KMS-11 (cell line): ENCODE measurements at regions not wholly inside any gene's neighbourhood (a gene's known extent, or its start where the extent isn't known, plus 50 kb on each side); places are given as distances from the start of the nearest gene placed in this dataset.

Experiments used
- H2AFZ ChIP-seq: fragments of 200-600 bp; sonication (generic); 2 replicates; pipeline ENCODE4 v1.6.1; 2016; ENCODE audit warnings: antibody characterized with exemption, mixed run types, low read depth
- H3K27ac ChIP-seq: fragments of 200-600 bp; sonication (generic); 2 replicates; pipeline ENCODE4 v1.6.1; 2016; ENCODE audit warnings: mild to moderate bottlenecking, mixed run types
- H3K27me3 ChIP-seq: fragments of 200-600 bp; sonication (generic); 2 replicates; pipeline ENCODE4 v1.6.1; 2017; ENCODE audit warnings: mild to moderate bottlenecking, low read depth, mixed run types, moderate library complexity; ENCODE audit not compliant: insufficient read depth
- H3K36me3 ChIP-seq: fragments of 200-600 bp; sonication (generic); 2 replicates; pipeline ENCODE4 v1.6.1; 2017; ENCODE audit warnings: mild to moderate bottlenecking, mixed run types; ENCODE audit not compliant: insufficient read depth
- H3K4me1 ChIP-seq: fragments of 200-600 bp; sonication (generic); 2 replicates; pipeline ENCODE4 v1.6.1; 2016; ENCODE audit warnings: mild to moderate bottlenecking, low read depth, mixed run types; ENCODE audit not compliant: poor library complexity, severe bottlenecking
- H3K4me2 ChIP-seq: fragments of 200-600 bp; sonication (generic); 2 replicates; pipeline ENCODE4 v1.7.0; 2016; ENCODE audit warnings: mild to moderate bottlenecking, mixed run types
- H3K4me3 ChIP-seq: fragments of 200-600 bp; sonication (generic); IDR thresholded peaks from 2 replicates; pipeline ENCODE4 v1.6.1; 2017; ENCODE audit warnings: low read depth, low read length, mixed read lengths; ENCODE audit not compliant: insufficient read depth
- H3K79me2 ChIP-seq: fragments of 200-600 bp; sonication (generic); 2 replicates; pipeline ENCODE4 v1.6.1; 2016; ENCODE audit warnings: low read depth, mixed run types; ENCODE audit not compliant: insufficient read depth
- H3K9ac ChIP-seq: fragments of 200-600 bp; sonication (generic); 2 replicates; pipeline ENCODE4 v1.6.1; 2016; ENCODE audit warnings: mild to moderate bottlenecking, mixed run types
- H4K20me1 ChIP-seq: fragments of 200-600 bp; sonication (generic); 2 replicates; pipeline ENCODE4 v1.6.1; 2016; ENCODE audit warnings: mild to moderate bottlenecking, mixed run types; ENCODE audit not compliant: insufficient read depth
- TF ChIP-seq, protein P1 (sequence below): fragments of 200-600 bp; sonication (generic); conservative IDR thresholded peaks from 2 replicates; pipeline ENCODE4 v1.6.1; 2017; ENCODE audit warnings: low read depth, mild to moderate bottlenecking, antibody characterized with exemption, low read length, moderate library complexity, mixed read lengths

DNA sequence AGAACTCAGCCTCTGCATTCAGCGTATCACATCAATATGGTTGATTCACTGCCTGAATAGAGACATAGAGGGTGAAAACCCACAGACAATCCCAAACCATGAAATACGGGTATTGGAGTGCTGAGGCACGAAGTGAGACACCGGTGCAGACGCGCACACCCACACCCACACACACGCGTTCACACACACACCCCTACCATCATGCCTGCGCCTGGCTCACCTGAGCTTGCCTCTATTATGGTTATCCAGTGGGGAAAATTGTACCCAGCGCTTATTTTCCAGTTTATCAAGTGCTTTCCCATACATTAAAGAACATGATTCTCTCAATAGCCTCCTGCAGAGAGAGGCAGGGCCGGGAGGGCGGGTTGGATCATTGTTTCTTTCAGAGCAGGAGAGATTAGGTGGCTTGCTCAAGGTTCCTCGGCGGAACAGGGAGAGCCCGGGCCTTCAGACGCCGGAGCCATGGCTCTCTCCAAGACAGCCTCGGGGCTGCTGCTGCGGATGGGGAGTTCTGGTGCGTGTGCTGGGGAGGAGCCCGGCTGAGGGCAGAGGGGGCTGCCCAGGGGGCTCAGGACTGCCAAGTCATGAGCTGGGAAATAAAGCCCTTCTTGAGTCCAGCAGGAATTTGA lies 78.9 kb upstream of the THY1 start:
- Histone ChIP-seq H3K4me2 (no peak overlapping the region), H4K20me1 (no peaks in the 10 kb centered on the region), H3K4me3 (no peak overlapping the region), H3K27me3 (no peaks in the 10 kb centered on the region), H3K27ac (no peak overlapping the region), H3K9ac (no peak overlapping the region), H3K79me2 (no peaks in the 10 kb centered on the region), H3K36me3 (no peaks in the 10 kb centered on the region), H2AFZ (no peak overlapping the region), H3K4me1 (no peaks in the 10 kb centered on the region)
- TF ChIP-seq, protein P1, sequence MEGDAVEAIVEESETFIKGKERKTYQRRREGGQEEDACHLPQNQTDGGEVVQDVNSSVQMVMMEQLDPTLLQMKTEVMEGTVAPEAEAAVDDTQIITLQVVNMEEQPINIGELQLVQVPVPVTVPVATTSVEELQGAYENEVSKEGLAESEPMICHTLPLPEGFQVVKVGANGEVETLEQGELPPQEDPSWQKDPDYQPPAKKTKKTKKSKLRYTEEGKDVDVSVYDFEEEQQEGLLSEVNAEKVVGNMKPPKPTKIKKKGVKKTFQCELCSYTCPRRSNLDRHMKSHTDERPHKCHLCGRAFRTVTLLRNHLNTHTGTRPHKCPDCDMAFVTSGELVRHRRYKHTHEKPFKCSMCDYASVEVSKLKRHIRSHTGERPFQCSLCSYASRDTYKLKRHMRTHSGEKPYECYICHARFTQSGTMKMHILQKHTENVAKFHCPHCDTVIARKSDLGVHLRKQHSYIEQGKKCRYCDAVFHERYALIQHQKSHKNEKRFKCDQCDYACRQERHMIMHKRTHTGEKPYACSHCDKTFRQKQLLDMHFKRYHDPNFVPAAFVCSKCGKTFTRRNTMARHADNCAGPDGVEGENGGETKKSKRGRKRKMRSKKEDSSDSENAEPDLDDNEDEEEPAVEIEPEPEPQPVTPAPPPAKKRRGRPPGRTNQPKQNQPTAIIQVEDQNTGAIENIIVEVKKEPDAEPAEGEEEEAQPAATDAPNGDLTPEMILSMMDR = no peak

DNA sequence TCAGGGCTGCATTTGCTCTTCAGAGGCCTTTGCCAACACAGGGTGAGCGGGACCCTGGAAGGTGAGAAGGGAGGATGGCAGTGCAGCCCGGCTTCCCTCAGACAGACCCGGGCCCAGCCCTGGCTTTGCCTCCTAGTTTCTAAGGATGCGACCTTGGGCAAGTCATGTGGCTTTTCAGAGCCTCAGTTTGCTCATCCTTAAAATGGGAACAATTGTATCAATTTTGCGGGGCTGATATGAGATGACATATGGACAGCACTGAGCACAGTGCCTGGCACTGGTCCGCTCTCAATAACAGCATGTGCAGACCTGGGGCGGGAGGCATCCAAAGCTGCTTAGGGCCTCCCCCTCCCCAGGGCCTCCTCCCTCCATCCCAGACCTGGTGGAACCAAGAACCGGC lies 74.7 kb upstream of the THY1 start:
- no peaks in the 10 kb centered on the region for H3K4me1 ChIP-seq
- H3K36me3 ChIP-seq = no peaks in the 10 kb centered on the region
- no peak overlapping the region for H3K27ac ChIP-seq
- no peak overlapping the region for H3K9ac ChIP-seq
- no peaks in the 10 kb centered on the region for H4K20me1 ChIP-seq
- TF ChIP-seq, protein P1 = no peak
- no peak overlapping the region for H2AFZ ChIP-seq
- H3K27me3 ChIP-seq = no peaks in the 10 kb centered on the region
- H3K79me2 ChIP-seq = no peaks in the 10 kb centered on the region
- no peak overlapping the region for H3K4me3 ChIP-seq
- H3K4me2 ChIP-seq = no peak overlapping the region

DNA sequence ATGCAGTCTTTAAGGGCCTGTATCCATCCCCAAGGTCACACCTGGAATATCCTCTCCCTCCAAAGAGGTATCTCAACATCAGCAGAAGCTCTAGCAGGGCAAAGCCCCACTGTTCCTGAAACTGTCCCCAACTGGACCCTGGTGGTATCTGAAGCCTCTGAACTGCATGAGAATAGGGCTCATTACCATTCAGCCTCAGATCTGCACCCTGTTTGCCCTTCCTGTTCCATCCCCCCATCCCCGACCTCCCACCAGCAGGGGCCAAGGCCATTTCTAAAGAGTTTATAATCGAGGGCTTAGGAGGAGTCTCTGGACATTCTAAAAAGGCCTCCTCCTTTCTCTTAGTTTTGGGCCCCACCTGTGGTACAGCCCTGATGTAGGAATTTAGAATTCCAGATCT lies 74.0 kb upstream of the THY1 start:
- H4K20me1 ChIP-seq = no peaks in the 10 kb centered on the region
- no peak overlapping the region for H3K4me3 ChIP-seq
- no peaks in the 10 kb centered on the region for H3K27me3 ChIP-seq
- no peak overlapping the region for H3K9ac ChIP-seq
- H2AFZ ChIP-seq = no peak overlapping the region
- TF ChIP-seq, protein P1 = no peak
- no peak overlapping the region for H3K4me2 ChIP-seq
- no peak overlapping the region for H3K27ac ChIP-seq
- H3K79me2 ChIP-seq = no peaks in the 10 kb centered on the region
- no peaks in the 10 kb centered on the region for H3K36me3 ChIP-seq
- H3K4me1 ChIP-seq = no peaks in the 10 kb centered on the region

DNA sequence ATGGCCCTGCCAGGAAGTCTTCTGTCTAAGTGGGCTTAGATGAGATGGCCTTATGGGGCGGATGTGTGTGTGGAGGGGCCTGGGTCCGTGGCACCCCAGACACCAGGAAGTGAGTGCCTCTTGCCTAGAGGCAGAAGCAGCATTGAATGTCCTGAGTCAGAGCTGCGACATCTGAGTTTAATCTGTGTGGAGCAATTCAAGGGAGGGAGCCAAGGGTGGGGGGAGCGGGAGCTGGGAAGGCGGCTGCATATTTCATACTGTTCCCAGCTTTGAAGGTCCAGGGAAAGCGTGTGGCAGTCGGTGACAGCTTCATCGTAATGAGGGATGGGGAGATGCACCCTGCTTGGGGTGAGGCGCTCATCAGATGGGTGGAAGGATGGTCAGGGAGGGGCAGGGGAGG lies 73.5 kb upstream of the THY1 start:
- H3K79me2 ChIP-seq = no peaks in the 10 kb centered on the region
- no peak overlapping the region for H3K9ac ChIP-seq
- TF ChIP-seq, protein P1 = no peak
- H3K4me2 ChIP-seq = no peak overlapping the region
- H3K4me3 ChIP-seq = no peak overlapping the region
- H4K20me1 ChIP-seq = no peaks in the 10 kb centered on the region
- H3K27me3 ChIP-seq = no peaks in the 10 kb centered on the region
- H3K4me1 ChIP-seq = no peaks in the 10 kb centered on the region
- H2AFZ ChIP-seq = no peak overlapping the region
- no peaks in the 10 kb centered on the region for H3K36me3 ChIP-seq
- no peak overlapping the region for H3K27ac ChIP-seq
